H9 (cell line): ENCODE measurements at regions not wholly inside any gene's neighbourhood (a gene's known extent, or its start where the extent isn't known, plus 50 kb on each side); places are given as distances from the start of the nearest gene placed in this dataset.

Experiments
- DNase-seq: peaks from one replicate; pipeline ENCODE4 v3.0.0-alpha.2; 2017
- H2AFZ ChIP-seq: one replicate; pipeline ENCODE4 v1.6.1; 2013; ENCODE audit warnings: mild to moderate bottlenecking, low read length, control low read depth, moderate library complexity
- H2AK5ac ChIP-seq: 2 replicates; pipeline ENCODE4 v1.6.1; 2013; ENCODE audit warnings: low read length, control low read depth, mixed read lengths; ENCODE audit not compliant: insufficient read length
- H2BK120ac ChIP-seq: one replicate; pipeline ENCODE4 v1.6.1; 2013; ENCODE audit warnings: low read depth, mild to moderate bottlenecking, low read length, control low read depth, inconsistent platforms; ENCODE audit not compliant: poor library complexity, severe bottlenecking
- H2BK12ac ChIP-seq: 2 replicates; pipeline ENCODE4 v1.6.1; 2013; ENCODE audit warnings: low read length, control low read depth, mixed read lengths, low read depth; ENCODE audit not compliant: insufficient read length
- H2BK15ac ChIP-seq: 2 replicates; pipeline ENCODE4 v1.6.1; 2013; ENCODE audit warnings: low read depth, low read length, control low read depth
- H2BK20ac ChIP-seq: one replicate; pipeline ENCODE4 v1.6.1; 2013; ENCODE audit warnings: low read depth, mild to moderate bottlenecking, low read length, control low read depth, inconsistent platforms; ENCODE audit not compliant: poor library complexity, severe bottlenecking
- H2BK5ac ChIP-seq: 2 replicates; pipeline ENCODE4 v1.6.1; 2013; ENCODE audit warnings: low read length, control low read depth, mixed read lengths; ENCODE audit not compliant: insufficient read length
- H3K14ac ChIP-seq: 2 replicates; pipeline ENCODE4 v1.6.1; 2013; ENCODE audit warnings: low read length, control low read depth; ENCODE audit not compliant: insufficient read depth
- H3K18ac ChIP-seq: 2 replicates; pipeline ENCODE4 v1.6.1; 2013; ENCODE audit warnings: low read depth, mild to moderate bottlenecking, mixed read lengths, low read length, control low read depth; ENCODE audit not compliant: insufficient read length
- H3K23ac ChIP-seq: 2 replicates; pipeline ENCODE4 v1.6.1; 2013; ENCODE audit warnings: low read length, control low read depth, mixed read lengths, low read depth; ENCODE audit not compliant: insufficient read length
- H3K23me2 ChIP-seq: 2 replicates; pipeline ENCODE4 v1.6.1; 2013; ENCODE audit warnings: low read depth, mild to moderate bottlenecking, mixed read lengths, low read length, control low read depth; ENCODE audit not compliant: insufficient read length, poor library complexity, severe bottlenecking
- H3K27ac ChIP-seq: 2 replicates; pipeline ENCODE4 v1.5.1; 2013; ENCODE audit warnings: low read length, control low read depth, mixed read lengths, low read depth; ENCODE audit not compliant: insufficient read length
- H3K27me3 ChIP-seq: 2 replicates; pipeline ENCODE4 v1.6.1; 2013; ENCODE audit warnings: low read length, control low read depth, inconsistent platforms; ENCODE audit not compliant: insufficient read depth
- H3K4ac ChIP-seq: 2 replicates; pipeline ENCODE4 v1.6.1; 2013; ENCODE audit warnings: low read depth, mild to moderate bottlenecking, control low read depth, inconsistent platforms, low read length, moderate library complexity
- H3K4me1 ChIP-seq: 2 replicates; pipeline ENCODE4 v1.6.1; 2013; ENCODE audit warnings: low read length, control low read depth, inconsistent platforms; ENCODE audit not compliant: insufficient read depth
- H3K4me2 ChIP-seq: 2 replicates; pipeline ENCODE4 v1.6.1; 2013; ENCODE audit warnings: low read length, control low read depth, mixed read lengths; ENCODE audit not compliant: insufficient read length, insufficient read depth
- H3K56ac ChIP-seq: 2 replicates; pipeline ENCODE4 v1.6.1; 2013; ENCODE audit warnings: low read depth, mild to moderate bottlenecking, mixed read lengths, low read length, control low read depth; ENCODE audit not compliant: insufficient read length
- H3K79me1 ChIP-seq: 2 replicates; pipeline ENCODE4 v1.6.1; 2013; ENCODE audit warnings: low read depth, mild to moderate bottlenecking, moderate library complexity, low read length, control low read depth, inconsistent platforms; ENCODE audit not compliant: insufficient read depth, poor library complexity, severe bottlenecking
- H3K79me2 ChIP-seq: 2 replicates; pipeline ENCODE4 v1.6.1; 2013; ENCODE audit warnings: low read length, control low read depth, inconsistent platforms; ENCODE audit not compliant: insufficient read depth
- H3K9ac ChIP-seq: 2 replicates; pipeline ENCODE4 v1.6.1; 2013; ENCODE audit warnings: low read length, control low read depth, mixed read lengths; ENCODE audit not compliant: insufficient read length; ENCODE audit errors: extremely low read depth
- H3K9me3 ChIP-seq: one replicate; pipeline ENCODE4 v1.6.1; 2013; ENCODE audit warnings: low read depth, low read length, inconsistent platforms; ENCODE audit not compliant: control insufficient read depth
- H3T11ph ChIP-seq: one replicate; pipeline ENCODE4 v1.6.1; 2013; ENCODE audit warnings: mild to moderate bottlenecking, low read length, control low read depth, inconsistent platforms
- H4K20me1 ChIP-seq: one replicate; pipeline ENCODE4 v1.6.1; 2013; ENCODE audit not compliant: control insufficient read depth, insufficient read length, insufficient read depth
- H4K5ac ChIP-seq: 2 replicates; pipeline ENCODE4 v1.6.1; 2013; ENCODE audit warnings: low read depth, mild to moderate bottlenecking, mixed read lengths, low read length, control low read depth; ENCODE audit not compliant: insufficient read length
- H4K8ac ChIP-seq: replicated peaks from 2 replicates; pipeline ENCODE4 v1.6.1; 2013; ENCODE audit warnings: low read length, control low read depth, mixed read lengths, low read depth; ENCODE audit not compliant: insufficient read length
- H4K91ac ChIP-seq: 2 replicates; pipeline ENCODE4 v1.6.1; 2013; ENCODE audit warnings: low read depth, mild to moderate bottlenecking, moderate library complexity, mixed read lengths, low read length, control low read depth; ENCODE audit not compliant: insufficient read length
- H3K27ac Mint-ChIP-seq, 3 experiments: 2 replicates in 2 of 3; 3 replicates in 1 of 3; pipeline ENCODE4 v1.8.0; 2020 to 2021; ENCODE audit warnings: mixed read lengths in 3 of 3, mild to moderate bottlenecking in 1 of 3, moderate library complexity in 1 of 3
- H3K27me3 Mint-ChIP-seq: 2 replicates; pipeline ENCODE4 v1.8.0; 2021; ENCODE audit warnings: low read depth, mild to moderate bottlenecking, moderate library complexity, mixed read lengths
- H3K36me3 Mint-ChIP-seq, 3 experiments: 2 replicates in 2 of 3; 3 replicates in 1 of 3; pipeline ENCODE4 v1.8.0; 2020 to 2021; ENCODE audit warnings: low read depth in 3 of 3, mixed read lengths in 3 of 3; ENCODE audit not compliant: insufficient read depth in 1 of 3
- H3K4me1 Mint-ChIP-seq, 2 experiments: 2 replicates each; pipeline ENCODE4 v1.8.0; 2020; ENCODE audit warnings: mixed read lengths in 2 of 2
- H3K4me3 Mint-ChIP-seq, 2 experiments: 2 replicates in 1 of 2; 3 replicates in 1 of 2; pipeline ENCODE4 v1.8.0; 2020 to 2021; ENCODE audit warnings: mild to moderate bottlenecking in 2 of 2, mixed read lengths in 2 of 2, moderate library complexity in 1 of 2
- H3K9me3 Mint-ChIP-seq, 2 experiments: 2 replicates in 1 of 2; 3 replicates in 1 of 2; pipeline ENCODE4 v1.8.0; 2020; ENCODE audit warnings: mild to moderate bottlenecking in 2 of 2, mixed read lengths in 2 of 2, moderate library complexity in 1 of 2
- CTCF ChIP-seq: fragments of 200-600 bp; sonication (generic); conservative IDR thresholded peaks from 3 replicates; pipeline ENCODE4 v1.8.0; 2021; ENCODE audit warnings: antibody characterized with exemption, mild to moderate bottlenecking

- H3K4me1 Mint-ChIP-seq, result no peaks in the 10 kb centered on the region
- Histone ChIP-seq H3K9ac (no peak overlapping the region), H3K4me2 (no peak overlapping the region)
Measured at GRCh38 chr5:54670281-54670680, 152.7 kb downstream of the SNX18 start.

More at GRCh38 chr5:54670281-54670680, 152.7 kb downstream of the SNX18 start:
- Histone ChIP-seq H3K79me1 (no peaks in the 10 kb centered on the region), H4K5ac (no peak overlapping the region), H2BK20ac (no peak overlapping the region), H2AFZ (no peak overlapping the region), H2BK120ac (no peak overlapping the region), H3K4ac (no peak overlapping the region), H3K79me2 (no peaks in the 10 kb centered on the region), H2BK5ac (no peak overlapping the region), H4K20me1 (no peaks in the 10 kb centered on the region), H3K14ac (no peak overlapping the region), H3K27me3 (no peaks in the 10 kb centered on the region), H3K4me1 (no peaks in the 10 kb centered on the region), H4K91ac (no peak overlapping the region), H4K8ac (no peak overlapping the region), H3K27ac (no peak overlapping the region), H2BK12ac (no peak overlapping the region), H3T11ph (no peak overlapping the region), H3K56ac (no peak overlapping the region), H3K9me3 (no peaks in the 10 kb centered on the region), H2AK5ac (no peak overlapping the region), H3K23ac (no peak overlapping the region), H3K18ac (no peak overlapping the region), H3K23me2 (no peaks in the 10 kb centered on the region), H2BK15ac (no peak overlapping the region)
- Mint-ChIP-seq H3K27me3 (peaks cover under 1% of the 10 kb centered on the region; the same call in 1 of the 2 replicates), H3K4me3 (no peak overlapping the region), H3K27ac (no peak overlapping the region), H3K9me3 (peaks cover 16 to 30% of the 10 kb centered on the region in 2 experiments), H3K36me3 (peaks cover 5 to 11% (median 7%) of the 10 kb centered on the region in 3 experiments; a peak in 6 of 7 replicates)
- DNase-seq, result no peak
- TF ChIP-seq CTCF, result no peak
